Upper lobe of left lung (tissue), 4 donors: ENCODE measurements at regions not wholly inside any gene's neighbourhood (a gene's known extent, or its start where the extent isn't known, plus 50 kb on each side); places are given as distances from the start of the nearest gene placed in this dataset.

Experiments
- POLR2A ChIP-seq, 4 donors: fragments of 450-650 bp; IDR thresholded peaks; one replicate each; pipeline ENCODE4 v1.5.1; 2016 to 2017; ENCODE audit warnings: antibody characterized with exemption in 4 of 4, mild to moderate bottlenecking in 2 of 4
- POLR2AphosphoS5 ChIP-seq, 2 donors: sonication (generic); formaldehyde crosslinking; IDR thresholded peaks; one replicate each; pipeline ENCODE4 v1.5.1; 2017; ENCODE audit warnings: antibody characterized with exemption in 2 of 2
- TF ChIP-seq, protein P1 (sequence below), 6 experiments: fragments of 450-650 bp in 4 of 6; fragments of 200-600 bp in 2 of 6; sonication (generic) in 2 of 6; IDR thresholded peaks; one replicate each; pipeline ENCODE4 v1.5.1; 2016 to 2019; ENCODE audit warnings: antibody characterized with exemption in 6 of 6

DNA sequence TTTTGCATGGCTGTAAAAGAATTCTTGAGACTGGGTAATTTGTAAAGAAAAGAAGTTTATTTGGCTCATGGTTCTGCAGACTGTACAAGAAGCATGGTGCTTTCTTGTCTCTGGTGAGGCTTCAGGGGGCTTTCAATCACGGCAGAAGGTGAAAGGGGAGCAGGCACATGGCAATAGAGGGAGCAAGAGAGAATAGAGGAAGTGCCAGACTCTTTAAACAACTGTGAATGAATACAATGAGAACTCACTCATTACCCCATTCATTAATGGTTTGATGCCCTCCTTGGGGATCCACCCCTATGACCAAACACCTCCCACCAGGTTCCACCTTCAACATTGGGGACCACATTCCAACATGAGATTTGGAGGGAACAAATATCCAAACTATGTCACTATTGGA is 463.5 kb downstream of the MTX2 start:
- TF ChIP-seq, protein P1, sequence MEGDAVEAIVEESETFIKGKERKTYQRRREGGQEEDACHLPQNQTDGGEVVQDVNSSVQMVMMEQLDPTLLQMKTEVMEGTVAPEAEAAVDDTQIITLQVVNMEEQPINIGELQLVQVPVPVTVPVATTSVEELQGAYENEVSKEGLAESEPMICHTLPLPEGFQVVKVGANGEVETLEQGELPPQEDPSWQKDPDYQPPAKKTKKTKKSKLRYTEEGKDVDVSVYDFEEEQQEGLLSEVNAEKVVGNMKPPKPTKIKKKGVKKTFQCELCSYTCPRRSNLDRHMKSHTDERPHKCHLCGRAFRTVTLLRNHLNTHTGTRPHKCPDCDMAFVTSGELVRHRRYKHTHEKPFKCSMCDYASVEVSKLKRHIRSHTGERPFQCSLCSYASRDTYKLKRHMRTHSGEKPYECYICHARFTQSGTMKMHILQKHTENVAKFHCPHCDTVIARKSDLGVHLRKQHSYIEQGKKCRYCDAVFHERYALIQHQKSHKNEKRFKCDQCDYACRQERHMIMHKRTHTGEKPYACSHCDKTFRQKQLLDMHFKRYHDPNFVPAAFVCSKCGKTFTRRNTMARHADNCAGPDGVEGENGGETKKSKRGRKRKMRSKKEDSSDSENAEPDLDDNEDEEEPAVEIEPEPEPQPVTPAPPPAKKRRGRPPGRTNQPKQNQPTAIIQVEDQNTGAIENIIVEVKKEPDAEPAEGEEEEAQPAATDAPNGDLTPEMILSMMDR (IDR thresholded peaks at IDR 0.05), result no peak
- no peak for TF ChIP-seq POLR2AphosphoS5 (IDR thresholded peaks at IDR 0.05)
- no peak for TF ChIP-seq POLR2A (IDR thresholded peaks at IDR 0.05)
